ENCODE measurements at regions not wholly inside any gene's neighbourhood (a gene's known extent, or its start where the extent isn't known, plus 50 kb on each side); places are given as distances from the start of the nearest gene placed in this dataset.

DNA sequence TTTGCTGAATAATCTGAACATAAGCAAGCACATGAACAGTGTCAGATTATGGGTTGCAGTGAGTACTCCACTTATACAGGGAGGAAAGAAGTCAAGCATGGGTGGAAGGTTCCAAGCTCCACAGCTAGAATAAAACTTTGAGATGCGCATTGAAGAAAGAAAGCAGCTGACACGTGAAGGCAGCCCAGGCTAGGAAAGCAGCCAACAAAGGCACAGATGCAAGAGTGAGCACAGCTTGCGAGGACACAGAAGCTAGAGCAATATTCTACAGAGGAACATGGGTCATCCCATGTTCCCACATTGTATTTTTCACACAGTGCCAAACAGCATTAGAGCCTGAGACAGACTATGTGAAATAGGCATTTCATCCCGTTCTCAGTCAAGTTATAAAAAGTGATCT, 194.6 kb upstream of the TBX20 start:
- TF ChIP-seq, protein P1, sequence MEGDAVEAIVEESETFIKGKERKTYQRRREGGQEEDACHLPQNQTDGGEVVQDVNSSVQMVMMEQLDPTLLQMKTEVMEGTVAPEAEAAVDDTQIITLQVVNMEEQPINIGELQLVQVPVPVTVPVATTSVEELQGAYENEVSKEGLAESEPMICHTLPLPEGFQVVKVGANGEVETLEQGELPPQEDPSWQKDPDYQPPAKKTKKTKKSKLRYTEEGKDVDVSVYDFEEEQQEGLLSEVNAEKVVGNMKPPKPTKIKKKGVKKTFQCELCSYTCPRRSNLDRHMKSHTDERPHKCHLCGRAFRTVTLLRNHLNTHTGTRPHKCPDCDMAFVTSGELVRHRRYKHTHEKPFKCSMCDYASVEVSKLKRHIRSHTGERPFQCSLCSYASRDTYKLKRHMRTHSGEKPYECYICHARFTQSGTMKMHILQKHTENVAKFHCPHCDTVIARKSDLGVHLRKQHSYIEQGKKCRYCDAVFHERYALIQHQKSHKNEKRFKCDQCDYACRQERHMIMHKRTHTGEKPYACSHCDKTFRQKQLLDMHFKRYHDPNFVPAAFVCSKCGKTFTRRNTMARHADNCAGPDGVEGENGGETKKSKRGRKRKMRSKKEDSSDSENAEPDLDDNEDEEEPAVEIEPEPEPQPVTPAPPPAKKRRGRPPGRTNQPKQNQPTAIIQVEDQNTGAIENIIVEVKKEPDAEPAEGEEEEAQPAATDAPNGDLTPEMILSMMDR (IDR thresholded peaks at IDR 0.05; ENCODE audit: low read depth, low read length), result no peak
- no peak for TF ChIP-seq POLR2A (IDR thresholded peaks at IDR 0.05; ENCODE audit: extremely low read depth, insufficient read length)
- no peak for TF ChIP-seq MAX (IDR thresholded peaks at IDR 0.05; ENCODE audit: low read depth, low read length)

All from NB4 (cell line).